Progenitor cell of endocrine pancreas (in vitro differentiated cells): ENCODE measurements at regions not wholly inside any gene's neighbourhood (a gene's known extent, or its start where the extent isn't known, plus 50 kb on each side); places are given as distances from the start of the nearest gene placed in this dataset.

Experiments used
- DNase-seq: peaks from one replicate; pipeline ENCODE4 v3.0.0; 2021; ENCODE audit warnings: low spot score; ENCODE audit not compliant: unreplicated experiment
- H3K27ac Mint-ChIP-seq: 2 replicates; pipeline ENCODE4 v1.8.0; 2021; ENCODE audit warnings: mild to moderate bottlenecking, moderate library complexity, mixed read lengths
- H3K27me3 Mint-ChIP-seq: 2 replicates; pipeline ENCODE4 v1.8.0; 2021; ENCODE audit warnings: mixed read lengths
- H3K36me3 Mint-ChIP-seq: 2 replicates; pipeline ENCODE4 v1.8.0; 2022; ENCODE audit warnings: mixed read lengths; ENCODE audit not compliant: insufficient read depth
- H3K4me1 Mint-ChIP-seq: 2 replicates; pipeline ENCODE4 v1.8.0; 2021; ENCODE audit warnings: low read depth, mixed read lengths
- H3K4me3 Mint-ChIP-seq: 2 replicates; pipeline ENCODE4 v1.8.0; 2021; ENCODE audit warnings: low read depth, mild to moderate bottlenecking, moderate library complexity, mixed read lengths
- H3K9me3 Mint-ChIP-seq: 2 replicates; pipeline ENCODE4 v1.8.0; 2021; ENCODE audit warnings: low read depth, mixed read lengths
- TF ChIP-seq, protein P1 (sequence below): fragments of 200-600 bp; sonication (generic); IDR thresholded peaks from one replicate; pipeline ENCODE4 v1.5.0; 2021; ENCODE audit warnings: antibody characterized with exemption, mild to moderate bottlenecking; ENCODE audit not compliant: unreplicated experiment

GRCh38 chr6:111992851-111993250 is 61.1 kb upstream of the CCN6 start:
- H3K4me1 Mint-ChIP-seq: peaks cover 11% of the 10 kb centered on the region
- H3K9me3 Mint-ChIP-seq: no peaks in the 10 kb centered on the region
- peaks cover 28% of the 10 kb centered on the region for H3K27me3 Mint-ChIP-seq
- no peaks in the 10 kb centered on the region for H3K36me3 Mint-ChIP-seq
- DNase-seq: no peak
- H3K4me3 Mint-ChIP-seq: no peak overlapping the region
- TF ChIP-seq, protein P1, sequence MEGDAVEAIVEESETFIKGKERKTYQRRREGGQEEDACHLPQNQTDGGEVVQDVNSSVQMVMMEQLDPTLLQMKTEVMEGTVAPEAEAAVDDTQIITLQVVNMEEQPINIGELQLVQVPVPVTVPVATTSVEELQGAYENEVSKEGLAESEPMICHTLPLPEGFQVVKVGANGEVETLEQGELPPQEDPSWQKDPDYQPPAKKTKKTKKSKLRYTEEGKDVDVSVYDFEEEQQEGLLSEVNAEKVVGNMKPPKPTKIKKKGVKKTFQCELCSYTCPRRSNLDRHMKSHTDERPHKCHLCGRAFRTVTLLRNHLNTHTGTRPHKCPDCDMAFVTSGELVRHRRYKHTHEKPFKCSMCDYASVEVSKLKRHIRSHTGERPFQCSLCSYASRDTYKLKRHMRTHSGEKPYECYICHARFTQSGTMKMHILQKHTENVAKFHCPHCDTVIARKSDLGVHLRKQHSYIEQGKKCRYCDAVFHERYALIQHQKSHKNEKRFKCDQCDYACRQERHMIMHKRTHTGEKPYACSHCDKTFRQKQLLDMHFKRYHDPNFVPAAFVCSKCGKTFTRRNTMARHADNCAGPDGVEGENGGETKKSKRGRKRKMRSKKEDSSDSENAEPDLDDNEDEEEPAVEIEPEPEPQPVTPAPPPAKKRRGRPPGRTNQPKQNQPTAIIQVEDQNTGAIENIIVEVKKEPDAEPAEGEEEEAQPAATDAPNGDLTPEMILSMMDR: no peak
- H3K27ac Mint-ChIP-seq: no peak overlapping the region

DNA sequence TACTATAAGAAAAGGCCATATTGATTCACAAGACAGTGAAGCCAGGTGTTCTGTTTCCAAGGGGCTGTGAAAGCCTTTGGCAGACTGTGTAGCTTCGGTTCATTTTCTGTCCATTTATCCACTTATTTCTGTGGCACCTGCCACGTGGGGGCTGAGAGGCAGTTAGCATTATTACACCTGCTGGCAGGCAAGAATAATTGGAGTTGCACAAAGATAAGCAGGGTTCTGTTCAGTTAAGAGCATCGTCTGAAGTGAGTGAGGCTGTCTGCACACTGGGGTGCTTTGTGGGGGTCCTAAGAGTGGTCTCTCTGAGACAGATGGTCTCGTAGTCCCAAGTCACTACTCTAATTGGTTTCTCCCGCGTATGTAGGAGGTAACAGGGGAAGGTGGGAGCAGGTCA is 60.6 kb upstream of the CCN6 start:
- H3K4me1 Mint-ChIP-seq: peaks cover 11% of the 10 kb centered on the region

DNA sequence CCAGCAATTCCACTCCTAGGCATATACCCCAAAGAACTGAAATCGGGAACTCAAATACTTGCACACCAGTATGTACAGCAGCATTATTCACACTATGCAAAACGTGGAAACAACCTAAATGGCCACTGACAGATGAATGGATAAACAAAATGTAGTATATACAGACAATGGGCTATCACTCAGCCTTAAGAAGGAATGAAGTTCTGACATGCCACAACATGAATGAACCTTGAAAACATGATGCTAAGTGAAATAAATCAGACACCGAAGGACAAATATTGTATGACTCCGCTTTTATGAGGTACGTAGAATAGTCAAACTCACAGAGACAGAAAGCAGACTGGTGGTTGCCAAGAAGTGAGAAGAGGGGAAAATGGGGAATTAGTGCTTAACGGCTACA is 59.1 kb upstream of the CCN6 start:
- H3K27me3 Mint-ChIP-seq: peaks cover 30% of the 10 kb centered on the region
- no peak overlapping the region for H3K27ac Mint-ChIP-seq
- H3K9me3 Mint-ChIP-seq: no peaks in the 10 kb centered on the region
- TF ChIP-seq, protein P1: no peak
- no peak for DNase-seq
- H3K36me3 Mint-ChIP-seq: no peaks in the 10 kb centered on the region
- peaks cover 8% of the 10 kb centered on the region for H3K4me1 Mint-ChIP-seq
- H3K4me3 Mint-ChIP-seq: no peak overlapping the region

More for the DNA sequence above, 60.6 kb upstream of the CCN6 start:
- TF ChIP-seq, protein P1: no peak
- Mint-ChIP-seq H3K27ac (no peak overlapping the region), H3K4me3 (no peak overlapping the region), H3K9me3 (no peaks in the 10 kb centered on the region), H3K27me3 (peaks cover 28% of the 10 kb centered on the region), H3K36me3 (no peaks in the 10 kb centered on the region)
- no peak for DNase-seq

DNA sequence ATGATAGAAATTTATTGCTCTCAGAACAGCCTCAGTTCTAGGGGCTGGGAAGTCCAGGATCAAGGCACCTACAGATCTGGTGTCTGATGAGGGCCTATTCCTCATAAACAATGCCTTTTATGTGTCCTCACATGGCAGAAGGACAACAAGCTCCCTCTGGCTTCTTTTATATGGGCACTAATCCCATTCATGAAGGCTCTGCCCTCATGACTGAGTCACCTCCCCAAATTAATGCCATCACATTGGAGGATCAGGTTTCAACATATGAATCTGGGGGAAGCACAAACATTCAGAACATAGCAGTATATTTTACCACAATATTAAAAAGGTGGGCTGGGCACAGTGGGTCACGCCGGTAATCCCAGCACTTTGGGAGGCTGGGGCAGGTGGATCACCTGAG is 58.5 kb upstream of the CCN6 start:
- Mint-ChIP-seq H3K9me3 (no peaks in the 10 kb centered on the region), H3K4me1 (peaks cover 8% of the 10 kb centered on the region)
- DNase-seq: no peak

DNA sequence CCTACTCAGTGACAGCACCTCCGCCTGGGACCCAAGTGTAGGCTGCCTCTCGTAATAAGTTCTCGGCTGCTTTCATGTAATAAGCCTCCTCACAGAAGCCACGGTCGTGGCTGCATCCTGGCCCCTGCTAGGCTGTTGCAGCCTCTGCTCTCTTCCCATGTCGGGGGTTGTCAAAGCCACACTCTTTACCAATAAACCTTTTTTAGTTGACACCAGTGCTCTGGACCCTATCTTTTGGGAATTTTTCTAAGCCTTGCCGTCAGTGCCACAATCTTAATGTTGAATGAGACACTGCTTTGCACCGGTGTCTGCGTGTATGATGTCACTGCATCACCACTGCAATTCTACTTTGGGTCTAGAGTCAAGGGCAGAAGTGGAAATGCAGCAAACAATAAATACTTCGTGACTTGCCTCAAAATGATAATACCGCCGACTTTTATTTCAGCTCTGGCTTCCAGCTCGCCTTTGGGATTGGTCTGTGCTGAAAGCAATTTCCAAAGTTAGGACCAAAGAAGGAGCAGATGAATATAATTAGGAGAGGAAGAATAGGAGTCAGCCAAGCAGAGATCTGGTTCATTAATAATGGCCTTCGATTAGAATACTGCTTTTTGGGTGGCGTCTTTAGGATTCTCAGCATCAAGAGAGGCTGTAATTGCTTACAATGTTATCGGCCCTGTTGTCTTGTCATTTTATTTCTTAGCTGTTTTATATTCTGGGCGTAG is 57.6 kb upstream of the CCN6 start:
- TF ChIP-seq, protein P1: no peak
- DNase-seq: no peak
- Mint-ChIP-seq H3K36me3 (no peaks in the 10 kb centered on the region), H3K9me3 (no peaks in the 10 kb centered on the region), H3K27me3 (peaks cover 30% of the 10 kb centered on the region), H3K4me1 (peaks cover 8% of the 10 kb centered on the region), H3K27ac (no peak overlapping the region), H3K4me3 (no peak overlapping the region)

More for the DNA sequence above, 58.5 kb upstream of the CCN6 start:
- TF ChIP-seq, protein P1: no peak
- Mint-ChIP-seq H3K4me3 (no peak overlapping the region), H3K36me3 (no peaks in the 10 kb centered on the region), H3K27ac (no peak overlapping the region), H3K27me3 (peaks cover 30% of the 10 kb centered on the region)
